Prostate gland (tissue), 2 donors: ENCODE measurements at regions not wholly inside any gene's neighbourhood (a gene's known extent, or its start where the extent isn't known, plus 50 kb on each side); places are given as distances from the start of the nearest gene placed in this dataset.

Source experiments
- POLR2A ChIP-seq: fragments of 450-650 bp; IDR thresholded peaks from one replicate; pipeline ENCODE4 v1.6.1; 2016; ENCODE audit warnings: antibody characterized with exemption, mild to moderate bottlenecking
- POLR2AphosphoS5 ChIP-seq: sonication (generic); formaldehyde crosslinking; IDR thresholded peaks from one replicate; pipeline ENCODE4 v1.6.1; 2017; ENCODE audit warnings: antibody characterized with exemption
- TF ChIP-seq, protein P1 (sequence below), 4 experiments: fragments of 200-600 bp in 2 of 4; fragments of 450-650 bp in 2 of 4; sonication (generic) in 2 of 4; IDR thresholded peaks; 1 replicate in 3 of 4; 2 replicates in 1 of 4; pipeline ENCODE4 v1.5.1; 2016 to 2019; ENCODE audit warnings: antibody characterized with exemption in 4 of 4, mild to moderate bottlenecking in 2 of 4, moderate library complexity in 2 of 4

DNA sequence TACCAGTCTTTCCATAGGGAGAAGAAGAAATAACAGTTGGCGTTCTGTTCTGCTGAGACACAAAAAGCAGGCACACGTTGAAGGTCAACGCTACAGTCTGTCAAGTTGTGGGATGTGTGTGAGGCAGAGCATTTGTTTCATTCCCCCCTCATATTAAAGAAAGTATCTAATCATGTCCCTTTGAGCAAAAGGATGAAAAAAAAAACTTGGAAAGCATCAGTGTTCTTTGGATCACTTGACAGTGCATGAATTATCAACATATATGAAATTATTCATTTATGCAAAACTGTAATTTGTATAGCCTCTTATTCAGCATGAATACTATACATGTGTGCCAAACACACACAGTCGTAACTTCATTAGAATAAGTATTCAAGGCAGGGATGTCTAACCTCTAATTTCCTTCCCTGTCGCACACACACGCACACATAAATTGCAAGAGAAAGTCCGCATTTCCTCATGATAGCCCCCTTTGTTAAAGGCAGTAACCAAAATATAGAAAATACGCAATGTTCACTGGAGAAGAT is 228.6 kb downstream of the RND3 start:
- TF ChIP-seq, protein P1, sequence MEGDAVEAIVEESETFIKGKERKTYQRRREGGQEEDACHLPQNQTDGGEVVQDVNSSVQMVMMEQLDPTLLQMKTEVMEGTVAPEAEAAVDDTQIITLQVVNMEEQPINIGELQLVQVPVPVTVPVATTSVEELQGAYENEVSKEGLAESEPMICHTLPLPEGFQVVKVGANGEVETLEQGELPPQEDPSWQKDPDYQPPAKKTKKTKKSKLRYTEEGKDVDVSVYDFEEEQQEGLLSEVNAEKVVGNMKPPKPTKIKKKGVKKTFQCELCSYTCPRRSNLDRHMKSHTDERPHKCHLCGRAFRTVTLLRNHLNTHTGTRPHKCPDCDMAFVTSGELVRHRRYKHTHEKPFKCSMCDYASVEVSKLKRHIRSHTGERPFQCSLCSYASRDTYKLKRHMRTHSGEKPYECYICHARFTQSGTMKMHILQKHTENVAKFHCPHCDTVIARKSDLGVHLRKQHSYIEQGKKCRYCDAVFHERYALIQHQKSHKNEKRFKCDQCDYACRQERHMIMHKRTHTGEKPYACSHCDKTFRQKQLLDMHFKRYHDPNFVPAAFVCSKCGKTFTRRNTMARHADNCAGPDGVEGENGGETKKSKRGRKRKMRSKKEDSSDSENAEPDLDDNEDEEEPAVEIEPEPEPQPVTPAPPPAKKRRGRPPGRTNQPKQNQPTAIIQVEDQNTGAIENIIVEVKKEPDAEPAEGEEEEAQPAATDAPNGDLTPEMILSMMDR (IDR thresholded peaks at IDR 0.05) = no peak
- TF ChIP-seq POLR2A (no peak), POLR2AphosphoS5 (no peak)
